ENCODE measurements at regions not wholly inside any gene's neighbourhood (a gene's known extent, or its start where the extent isn't known, plus 50 kb on each side); places are given as distances from the start of the nearest gene placed in this dataset.

DNA sequence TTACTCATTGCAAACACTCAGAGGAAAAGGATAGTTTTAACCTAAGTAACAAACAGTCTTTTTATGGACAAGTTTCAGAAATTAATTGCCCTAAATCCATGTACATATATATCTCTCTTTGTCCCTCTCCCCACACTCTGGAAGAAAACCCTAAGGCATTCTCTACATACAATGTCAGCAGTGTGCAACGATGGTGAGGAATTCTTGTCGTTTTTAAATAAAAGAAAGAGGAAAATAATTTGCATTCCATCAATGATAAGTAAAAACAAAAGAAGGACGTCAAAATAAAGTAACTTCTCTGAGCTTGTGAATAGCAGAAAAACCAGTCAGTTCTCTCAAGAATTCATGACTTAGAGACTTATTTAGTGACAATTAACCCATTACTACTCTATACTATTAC, 550.5 kb upstream of the DIPK2B start:
- Mint-ChIP-seq H3K9me3 (no peaks in the 10 kb centered on the region), H3K27me3 (no peaks in the 10 kb centered on the region), H3K36me3 (ENCODE audit: low read depth) (peaks cover 37% of the 10 kb centered on the region), H3K4me1 (ENCODE audit: low read depth) (peaks cover 37% of the 10 kb centered on the region), H3K27ac (no peak overlapping the region), H3K4me3 (peak overlapping the region; percentile 16)
- ChIA-PET CTCF (interaction anchor here (0.6 kb wide), 1 partner anchor 650 kb away, joined by 3 read pairs; no protein-coding TSS in a partner anchor), POLR2A (no interaction called here)
- intact Hi-C loops (cut with micrococcal nuclease) = loop anchor here (10.0 kb wide), 1 partner anchor 126 kb away; no protein-coding TSS in a partner anchor
- TF ChIP-seq, protein P1, sequence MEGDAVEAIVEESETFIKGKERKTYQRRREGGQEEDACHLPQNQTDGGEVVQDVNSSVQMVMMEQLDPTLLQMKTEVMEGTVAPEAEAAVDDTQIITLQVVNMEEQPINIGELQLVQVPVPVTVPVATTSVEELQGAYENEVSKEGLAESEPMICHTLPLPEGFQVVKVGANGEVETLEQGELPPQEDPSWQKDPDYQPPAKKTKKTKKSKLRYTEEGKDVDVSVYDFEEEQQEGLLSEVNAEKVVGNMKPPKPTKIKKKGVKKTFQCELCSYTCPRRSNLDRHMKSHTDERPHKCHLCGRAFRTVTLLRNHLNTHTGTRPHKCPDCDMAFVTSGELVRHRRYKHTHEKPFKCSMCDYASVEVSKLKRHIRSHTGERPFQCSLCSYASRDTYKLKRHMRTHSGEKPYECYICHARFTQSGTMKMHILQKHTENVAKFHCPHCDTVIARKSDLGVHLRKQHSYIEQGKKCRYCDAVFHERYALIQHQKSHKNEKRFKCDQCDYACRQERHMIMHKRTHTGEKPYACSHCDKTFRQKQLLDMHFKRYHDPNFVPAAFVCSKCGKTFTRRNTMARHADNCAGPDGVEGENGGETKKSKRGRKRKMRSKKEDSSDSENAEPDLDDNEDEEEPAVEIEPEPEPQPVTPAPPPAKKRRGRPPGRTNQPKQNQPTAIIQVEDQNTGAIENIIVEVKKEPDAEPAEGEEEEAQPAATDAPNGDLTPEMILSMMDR (IDR thresholded peaks at IDR 0.05) = no peak
- DNase-seq (no peak), ATAC-seq (no peak)

DNA sequence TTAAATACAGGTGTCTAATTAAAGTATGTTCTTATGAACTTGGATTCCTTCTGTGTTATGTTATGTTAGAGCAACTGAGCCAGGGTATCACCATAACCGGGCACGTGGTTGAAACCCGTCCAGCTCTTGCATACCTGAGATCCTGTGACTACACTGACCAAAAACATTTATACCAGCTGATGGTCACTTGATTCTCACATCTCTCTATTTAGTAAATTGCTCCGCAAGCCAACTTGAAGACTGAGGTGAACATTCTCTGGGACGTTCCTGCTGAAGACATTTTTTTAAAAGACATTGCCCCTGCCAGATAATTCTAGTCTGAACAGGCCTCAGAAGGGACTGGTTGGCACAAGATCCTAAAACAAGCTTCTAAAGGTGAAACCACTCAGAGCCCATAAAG, 550.0 kb upstream of the DIPK2B start:
- no peak for DNase-seq
- no peak overlapping the region for H3K4me3 Mint-ChIP-seq
- ChIA-PET POLR2A (no interaction called here), CTCF (no interaction called here)
- no peaks in the 10 kb centered on the region for H3K27me3 Mint-ChIP-seq
- H3K4me1 Mint-ChIP-seq (ENCODE audit: low read depth) = peaks cover 33% of the 10 kb centered on the region
- ATAC-seq = no peak
- peak overlapping the region; percentile 46 for H3K27ac Mint-ChIP-seq
- H3K36me3 Mint-ChIP-seq (ENCODE audit: low read depth) = peaks cover 38% of the 10 kb centered on the region
- TF ChIP-seq, protein P1 (IDR thresholded peaks at IDR 0.05) = no peak
- no peaks in the 10 kb centered on the region for H3K9me3 Mint-ChIP-seq
- intact Hi-C loops (cut with micrococcal nuclease) = loop anchor here (10.0 kb wide), 1 partner anchor 126 kb away; no protein-coding TSS in a partner anchor

DNA sequence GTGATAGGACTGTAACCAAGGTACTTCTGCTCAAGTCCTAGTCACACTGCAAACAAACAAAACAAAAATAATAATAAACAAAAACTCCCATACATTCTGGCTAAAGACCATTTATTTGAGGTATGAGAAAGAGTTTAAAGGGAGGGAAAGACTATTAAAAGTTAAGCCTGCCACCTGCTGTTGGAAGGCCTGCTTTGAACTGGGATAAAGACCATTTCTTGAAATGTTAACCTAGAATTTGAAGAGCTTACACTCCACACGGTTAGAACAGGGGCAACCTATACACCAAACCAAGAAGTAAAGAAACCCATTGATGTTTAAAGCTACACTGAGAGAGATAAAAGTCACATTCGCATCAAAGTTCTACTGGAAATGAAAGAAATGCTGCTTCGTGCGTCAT, 548.7 kb upstream of the DIPK2B start:
- ChIA-PET POLR2A (interaction anchor here (0.6 kb wide), 1 partner anchor 74 kb away, joined by 3 read pairs; no protein-coding TSS in a partner anchor), CTCF (interaction anchor here (0.7 to 0.8 kb wide), 2 partner anchors 9 to 46 kb away, joined by 3 read pairs; no protein-coding TSS in a partner anchor)
- ATAC-seq = no peak
- H3K27ac Mint-ChIP-seq = peak overlapping the region; percentile 75
- DNase-seq = no peak
- no peaks in the 10 kb centered on the region for H3K27me3 Mint-ChIP-seq
- H3K9me3 Mint-ChIP-seq = no peaks in the 10 kb centered on the region
- intact Hi-C loops (cut with micrococcal nuclease) = loop anchor here (10.0 kb wide), 1 partner anchor 235 kb away; no protein-coding TSS in a partner anchor
- H3K4me3 Mint-ChIP-seq = no peak overlapping the region
- H3K36me3 Mint-ChIP-seq (ENCODE audit: low read depth) = peaks cover 43% of the 10 kb centered on the region
- peaks cover 31% of the 10 kb centered on the region for H3K4me1 Mint-ChIP-seq (ENCODE audit: low read depth)
- TF ChIP-seq, protein P1 (IDR thresholded peaks at IDR 0.05) = peak; percentile 18

DNA sequence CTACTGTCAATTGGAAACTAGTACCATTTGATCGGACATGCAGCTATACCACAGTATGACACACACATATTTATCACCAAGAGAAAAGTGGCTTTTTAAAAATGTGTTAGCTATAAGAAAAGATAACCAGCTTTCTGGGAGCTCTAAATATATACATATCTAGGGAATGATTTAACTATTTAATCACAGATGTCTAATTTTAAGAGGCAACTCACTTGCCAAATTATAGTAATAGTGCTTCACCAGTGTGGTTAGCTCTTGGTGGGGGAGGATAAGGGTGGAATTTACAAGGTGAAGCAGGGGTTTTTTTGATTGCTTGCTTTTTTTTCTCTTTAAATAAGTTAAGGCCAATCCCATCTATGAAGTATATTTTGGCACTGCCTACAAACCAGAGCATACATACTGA, 547.7 kb upstream of the DIPK2B start:
- POLR2A ChIA-PET = no interaction called here
- Mint-ChIP-seq H3K4me3 (no peak overlapping the region), H3K27ac (no peak overlapping the region), H3K9me3 (no peaks in the 10 kb centered on the region), H3K27me3 (no peaks in the 10 kb centered on the region), H3K4me1 (ENCODE audit: low read depth) (peaks cover 31% of the 10 kb centered on the region), H3K36me3 (ENCODE audit: low read depth) (peaks cover 45% of the 10 kb centered on the region)
- intact Hi-C loops (cut with micrococcal nuclease) = loop anchor here (10.0 kb wide), 1 partner anchor 234 kb away; no protein-coding TSS in a partner anchor
- no peak for DNase-seq
- CTCF ChIA-PET = interaction anchor here (0.6 to 0.8 kb wide), 3 partner anchors 18 to 232 kb away, joined by 3 read pairs; no protein-coding TSS in a partner anchor
- TF ChIP-seq, protein P1 (IDR thresholded peaks at IDR 0.05) = no peak
- ATAC-seq = no peak

DNA sequence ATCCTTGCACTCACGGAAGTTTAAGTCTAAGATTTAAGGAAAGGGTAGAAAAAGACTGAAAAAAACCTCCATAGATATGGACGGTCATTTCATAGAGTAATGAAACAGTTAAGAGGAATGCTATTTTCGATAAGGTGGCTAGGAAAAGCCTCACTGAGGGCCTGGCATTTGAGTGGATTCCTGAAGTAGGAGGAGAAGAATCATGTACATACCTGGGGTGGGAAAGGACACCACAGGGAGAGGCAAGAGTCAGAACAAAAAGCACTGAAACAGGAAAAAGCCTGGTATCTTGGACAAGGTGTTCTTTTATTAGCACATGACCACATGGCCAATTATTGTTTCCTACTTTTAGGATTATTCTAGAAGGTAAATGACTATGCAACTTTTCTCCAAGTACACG, 547.2 kb upstream of the DIPK2B start:
- H3K36me3 Mint-ChIP-seq (ENCODE audit: low read depth) = peaks cover 45% of the 10 kb centered on the region
- H3K4me3 Mint-ChIP-seq = no peak overlapping the region
- intact Hi-C loops (cut with micrococcal nuclease) = loop anchor here (10.0 kb wide), 1 partner anchor 233 kb away; no protein-coding TSS in a partner anchor
- peaks cover 31% of the 10 kb centered on the region for H3K4me1 Mint-ChIP-seq (ENCODE audit: low read depth)
- POLR2A ChIA-PET = no interaction called here
- H3K27ac Mint-ChIP-seq = peak overlapping the region; percentile 49
- CTCF ChIA-PET = interaction anchor here (0.6 to 0.8 kb wide), 3 partner anchors 19 to 231 kb away, joined by 3 read pairs; no protein-coding TSS in a partner anchor
- TF ChIP-seq, protein P1 (IDR thresholded peaks at IDR 0.05) = no peak
- no peak for ATAC-seq
- no peaks in the 10 kb centered on the region for H3K27me3 Mint-ChIP-seq
- H3K9me3 Mint-ChIP-seq = no peaks in the 10 kb centered on the region
- no peak for DNase-seq
